ENCODE measurements at regions not wholly inside any gene's neighbourhood (a gene's known extent, or its start where the extent isn't known, plus 50 kb on each side); places are given as distances from the start of the nearest gene placed in this dataset.

DNA sequence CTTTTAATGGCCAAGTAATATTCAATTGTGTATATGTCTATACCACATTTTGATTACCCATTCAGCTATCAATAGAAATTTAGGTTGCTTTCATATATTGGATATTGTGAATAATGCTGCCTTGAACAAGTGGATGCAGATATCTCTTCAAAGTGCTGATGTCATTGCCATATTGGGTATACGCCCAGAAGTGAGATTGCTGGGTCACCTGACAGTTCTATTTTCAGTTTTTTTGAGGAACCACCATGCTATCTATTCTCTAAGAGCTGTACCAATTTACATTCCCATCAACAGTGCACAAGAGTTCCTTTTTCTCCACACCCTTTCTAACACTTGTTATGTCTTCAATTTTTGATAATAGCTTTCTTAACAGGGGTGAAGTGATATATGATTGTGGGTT lies 306.9 kb downstream of the ZNF516 start:
- TF ChIP-seq, protein P1, sequence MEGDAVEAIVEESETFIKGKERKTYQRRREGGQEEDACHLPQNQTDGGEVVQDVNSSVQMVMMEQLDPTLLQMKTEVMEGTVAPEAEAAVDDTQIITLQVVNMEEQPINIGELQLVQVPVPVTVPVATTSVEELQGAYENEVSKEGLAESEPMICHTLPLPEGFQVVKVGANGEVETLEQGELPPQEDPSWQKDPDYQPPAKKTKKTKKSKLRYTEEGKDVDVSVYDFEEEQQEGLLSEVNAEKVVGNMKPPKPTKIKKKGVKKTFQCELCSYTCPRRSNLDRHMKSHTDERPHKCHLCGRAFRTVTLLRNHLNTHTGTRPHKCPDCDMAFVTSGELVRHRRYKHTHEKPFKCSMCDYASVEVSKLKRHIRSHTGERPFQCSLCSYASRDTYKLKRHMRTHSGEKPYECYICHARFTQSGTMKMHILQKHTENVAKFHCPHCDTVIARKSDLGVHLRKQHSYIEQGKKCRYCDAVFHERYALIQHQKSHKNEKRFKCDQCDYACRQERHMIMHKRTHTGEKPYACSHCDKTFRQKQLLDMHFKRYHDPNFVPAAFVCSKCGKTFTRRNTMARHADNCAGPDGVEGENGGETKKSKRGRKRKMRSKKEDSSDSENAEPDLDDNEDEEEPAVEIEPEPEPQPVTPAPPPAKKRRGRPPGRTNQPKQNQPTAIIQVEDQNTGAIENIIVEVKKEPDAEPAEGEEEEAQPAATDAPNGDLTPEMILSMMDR (IDR thresholded peaks at IDR 0.05; ENCODE audit: unreplicated experiment): no peak
- no TSS peak for BruUV-seq (replicated peaks)
- H3K36me3 Mint-ChIP-seq (ENCODE audit: insufficient read depth, unreplicated experiment): no peaks in the 10 kb centered on the region
- H3K27me3 Mint-ChIP-seq (ENCODE audit: insufficient read depth, unreplicated experiment): no peaks in the 10 kb centered on the region
- ChIA-PET CTCF (interaction anchor here (1.4 kb wide), 1 partner anchor 14 kb away, joined by 3 read pairs; no protein-coding TSS in a partner anchor), POLR2A (interaction anchor here (1.0 kb wide), 1 partner anchor 21 kb away, joined by 3 read pairs; no protein-coding TSS in a partner anchor)
- H3K9me3 Mint-ChIP-seq (ENCODE audit: unreplicated experiment): no peaks in the 10 kb centered on the region
- no peak overlapping the region for H3K27ac Mint-ChIP-seq (ENCODE audit: low read depth, unreplicated experiment)
- H3K4me3 Mint-ChIP-seq (ENCODE audit: unreplicated experiment): no peak overlapping the region
- intact Hi-C loops (cut with micrococcal nuclease): no loop called here
- no peak for DNase-seq (ENCODE audit: unreplicated experiment)
- H3K4me1 Mint-ChIP-seq (ENCODE audit: insufficient read depth, unreplicated experiment): no peaks in the 10 kb centered on the region

DNA sequence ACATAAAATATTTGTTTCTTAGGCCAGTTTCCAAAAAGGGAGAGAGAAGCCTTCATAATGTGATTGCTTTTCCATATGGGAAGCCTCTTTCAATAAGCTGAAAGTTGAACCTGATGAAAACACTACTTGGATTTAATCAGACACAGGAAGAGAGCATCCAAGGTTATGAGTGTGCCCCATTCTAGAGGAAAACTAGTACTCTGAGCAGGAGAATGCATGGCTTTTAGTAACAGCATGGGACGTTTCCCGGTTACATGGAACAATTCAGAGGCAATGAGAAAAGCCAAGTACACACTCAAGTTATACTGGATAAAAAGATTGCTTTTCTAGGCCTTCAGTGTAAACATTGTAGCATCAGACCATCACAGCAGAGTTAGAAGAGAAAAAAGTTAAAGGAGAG lies 315.8 kb downstream of the ZNF516 start:
- intact Hi-C loops (cut with micrococcal nuclease): no loop called here
- H3K4me3 Mint-ChIP-seq (ENCODE audit: unreplicated experiment): no peak overlapping the region
- H3K4me1 Mint-ChIP-seq (ENCODE audit: insufficient read depth, unreplicated experiment): no peaks in the 10 kb centered on the region
- CTCF ChIA-PET: no interaction called here
- H3K27ac Mint-ChIP-seq (ENCODE audit: low read depth, unreplicated experiment): no peak overlapping the region
- BruUV-seq (replicated peaks): no TSS peak
- no peaks in the 10 kb centered on the region for H3K36me3 Mint-ChIP-seq (ENCODE audit: insufficient read depth, unreplicated experiment)
- no peaks in the 10 kb centered on the region for H3K27me3 Mint-ChIP-seq (ENCODE audit: insufficient read depth, unreplicated experiment)
- DNase-seq (ENCODE audit: unreplicated experiment): no peak
- no peaks in the 10 kb centered on the region for H3K9me3 Mint-ChIP-seq (ENCODE audit: unreplicated experiment)
- POLR2A ChIA-PET: no interaction called here
- TF ChIP-seq, protein P1 (IDR thresholded peaks at IDR 0.05; ENCODE audit: unreplicated experiment): no peak

- H3K27ac Mint-ChIP-seq (ENCODE audit: low read depth, unreplicated experiment): no peak overlapping the region
- no peaks in the 10 kb centered on the region for H3K36me3 Mint-ChIP-seq (ENCODE audit: insufficient read depth, unreplicated experiment)
- ChIA-PET POLR2A (no interaction called here), CTCF (interaction anchor here (0.7 to 0.8 kb wide), 2 partner anchors 9 to 313 kb away, joined by 3 read pairs; no protein-coding TSS in a partner anchor)
- TF ChIP-seq, protein P1 (IDR thresholded peaks at IDR 0.05; ENCODE audit: unreplicated experiment): no peak
- H3K4me3 Mint-ChIP-seq (ENCODE audit: unreplicated experiment): no peak overlapping the region
- H3K4me1 Mint-ChIP-seq (ENCODE audit: insufficient read depth, unreplicated experiment): no peaks in the 10 kb centered on the region
- no peaks in the 10 kb centered on the region for H3K27me3 Mint-ChIP-seq (ENCODE audit: insufficient read depth, unreplicated experiment)
- H3K9me3 Mint-ChIP-seq (ENCODE audit: unreplicated experiment): no peaks in the 10 kb centered on the region
- DNase-seq (ENCODE audit: unreplicated experiment): no peak
- intact Hi-C loops (cut with micrococcal nuclease): no loop called here
- no TSS peak for BruUV-seq (replicated peaks)
Observed at GRCh38 chr18:76177160-76177559, 317.9 kb downstream of the ZNF516 start.

- no peak overlapping the region for H3K27ac Mint-ChIP-seq (ENCODE audit: low read depth, unreplicated experiment)
- ChIA-PET POLR2A (no interaction called here), CTCF (interaction anchor here (1.0 kb wide), 1 partner anchor 9 kb away, joined by 6 read pairs; no protein-coding TSS in a partner anchor)
- no peaks in the 10 kb centered on the region for H3K36me3 Mint-ChIP-seq (ENCODE audit: insufficient read depth, unreplicated experiment)
- no peak overlapping the region for H3K4me3 Mint-ChIP-seq (ENCODE audit: unreplicated experiment)
- DNase-seq (ENCODE audit: unreplicated experiment): no peak
- no TSS peak for BruUV-seq (replicated peaks)
- H3K27me3 Mint-ChIP-seq (ENCODE audit: insufficient read depth, unreplicated experiment): no peaks in the 10 kb centered on the region
- no peaks in the 10 kb centered on the region for H3K4me1 Mint-ChIP-seq (ENCODE audit: insufficient read depth, unreplicated experiment)
- intact Hi-C loops (cut with micrococcal nuclease): no loop called here
- H3K9me3 Mint-ChIP-seq (ENCODE audit: unreplicated experiment): no peaks in the 10 kb centered on the region
- TF ChIP-seq, protein P1 (IDR thresholded peaks at IDR 0.05; ENCODE audit: unreplicated experiment): no peak
Observed at GRCh38 chr18:76174451-76174850, 320.6 kb downstream of the ZNF516 start.

All from MCF 10A (cell line).